Activated T-cell treated with anti-CD3 and anti-CD28 coated beads, Interleukin-2, amount 50 U/mL, for 72 hours (primary cell): ENCODE measurements at regions not wholly inside any gene's neighbourhood (a gene's known extent, or its start where the extent isn't known, plus 50 kb on each side); places are given as distances from the start of the nearest gene placed in this dataset.
A peak's percentile ranks its signal among the peaks of the same experiment; 100 is the strongest.

Experiments used
- ATAC-seq, 2 donors: fragments of 150-1000 bp; cut with Tn5 transposase; replicated peaks in 1 of 2; 2 replicates each; pipeline ENCODE4 v1.10.0; 2021; ENCODE audit warnings: moderate library complexity in 2 of 2, mild to moderate bottlenecking in 1 of 2
- DNase-seq, 2 donors: peaks; one replicate each; pipeline ENCODE4 v3.0.0; 2021 to 2022; ENCODE audit warnings: mixed read lengths in 1 of 2
- H3K27ac Mint-ChIP-seq: one replicate; pipeline ENCODE4 v1.8.0; 2022; ENCODE audit warnings: mild to moderate bottlenecking, moderate library complexity, mixed read lengths
- H3K27me3 Mint-ChIP-seq: one replicate; pipeline ENCODE4 v1.8.0; 2022; ENCODE audit warnings: low read depth, mixed read lengths
- H3K36me3 Mint-ChIP-seq, 2 donors: one replicate each; pipeline ENCODE4 v1.8.0; 2022; ENCODE audit warnings: mixed read lengths in 2 of 2, mild to moderate bottlenecking in 1 of 2; ENCODE audit not compliant: insufficient read depth in 2 of 2
- H3K4me1 Mint-ChIP-seq: one replicate; pipeline ENCODE4 v1.8.0; 2022; ENCODE audit warnings: low read depth, mixed read lengths
- H3K4me3 Mint-ChIP-seq, 2 donors: one replicate each; pipeline ENCODE4 v1.8.0; 2022; ENCODE audit warnings: mild to moderate bottlenecking in 2 of 2, mixed read lengths in 2 of 2, moderate library complexity in 2 of 2
- H3K9me3 Mint-ChIP-seq, 2 donors: one replicate each; pipeline ENCODE4 v1.8.0; 2022; ENCODE audit warnings: mixed read lengths in 2 of 2

DNA sequence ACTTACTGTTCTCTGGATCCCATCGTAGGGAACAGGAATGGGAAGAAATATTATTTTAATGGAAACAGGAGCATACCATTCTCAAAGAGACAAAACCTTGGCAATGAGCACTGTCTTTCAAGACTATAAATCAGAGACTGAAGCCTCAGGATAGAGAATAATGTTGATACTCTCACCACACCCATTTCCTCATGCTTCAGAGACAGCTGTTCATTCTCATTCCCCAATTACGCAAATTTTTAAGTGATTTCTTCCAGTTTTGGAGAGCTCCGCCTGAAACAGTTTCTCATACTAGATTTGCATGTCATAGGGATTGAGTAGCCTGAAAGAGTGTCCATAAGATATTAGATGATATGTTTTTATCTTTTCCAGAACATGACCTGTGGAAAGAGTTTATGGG is 290.5 kb upstream of the RASA1 start:
- Mint-ChIP-seq H3K4me1 (no peaks in the 10 kb centered on the region), H3K4me3 (no peak overlapping the region), H3K36me3 (no peaks in the 10 kb centered on the region), H3K27ac (no peak overlapping the region), H3K9me3 (no peaks in the 10 kb centered on the region), H3K27me3 (peaks cover 15% of the 10 kb centered on the region)
- DNase-seq (no peak), ATAC-seq (no peak)

DNA sequence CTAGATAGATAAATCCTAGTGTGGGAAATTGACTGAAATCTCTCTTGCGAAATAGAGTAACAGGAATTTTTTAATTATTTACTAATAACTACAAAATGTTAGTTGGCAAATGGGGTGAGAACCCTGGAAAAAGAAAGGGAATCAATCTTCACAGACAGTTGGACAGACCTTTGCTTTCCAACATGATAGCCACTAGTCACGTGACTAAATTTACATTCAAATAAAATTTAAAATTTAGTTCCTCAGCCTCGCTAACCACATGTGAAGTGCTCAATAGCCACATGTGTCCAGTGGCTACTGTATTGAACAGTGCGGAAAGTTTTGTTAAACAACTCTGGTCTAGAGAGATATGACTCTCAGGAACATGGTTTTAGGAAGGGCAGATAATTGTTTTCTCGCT is 289.9 kb upstream of the RASA1 start:
- Mint-ChIP-seq H3K4me3 (no peak overlapping the region), H3K36me3 (no peaks in the 10 kb centered on the region), H3K9me3 (no peaks in the 10 kb centered on the region), H3K4me1 (no peaks in the 10 kb centered on the region), H3K27ac (no peak overlapping the region), H3K27me3 (peaks cover 15% of the 10 kb centered on the region)
- ATAC-seq (no peak), DNase-seq (no peak)

DNA sequence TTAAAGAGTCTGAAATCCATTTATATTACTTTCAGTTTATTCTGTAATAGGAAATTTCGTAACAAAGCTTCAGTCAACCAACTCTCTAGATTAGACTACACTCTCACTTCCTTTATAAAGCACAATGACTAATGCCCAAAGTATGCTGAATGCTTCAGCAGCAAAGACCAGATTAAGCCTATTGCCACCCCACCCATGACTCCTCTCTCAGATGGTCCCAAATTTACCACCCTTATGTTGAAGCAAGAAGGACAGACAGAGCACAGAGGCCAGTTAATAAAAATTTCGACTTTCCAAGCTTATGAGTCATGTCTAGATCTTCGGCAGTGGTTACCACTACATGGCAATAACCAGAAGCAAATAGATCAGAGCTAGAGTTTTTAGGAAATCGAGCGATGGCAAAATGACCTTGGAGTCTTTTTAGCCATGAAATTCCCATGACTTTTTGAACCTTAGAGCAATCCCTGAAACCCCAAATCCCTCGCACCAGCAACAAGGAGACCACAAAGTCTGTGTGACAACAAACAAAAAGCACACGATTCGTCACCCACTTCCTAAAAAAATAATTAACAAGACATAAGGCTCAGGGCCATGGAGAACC is 287.8 kb upstream of the RASA1 start:
- Mint-ChIP-seq H3K4me3 (no peak overlapping the region), H3K9me3 (no peaks in the 10 kb centered on the region), H3K4me1 (no peaks in the 10 kb centered on the region), H3K27ac (no peak overlapping the region), H3K36me3 (no peaks in the 10 kb centered on the region), H3K27me3 (peaks cover 10% of the 10 kb centered on the region)
- no peak for DNase-seq
- no peak for ATAC-seq

DNA sequence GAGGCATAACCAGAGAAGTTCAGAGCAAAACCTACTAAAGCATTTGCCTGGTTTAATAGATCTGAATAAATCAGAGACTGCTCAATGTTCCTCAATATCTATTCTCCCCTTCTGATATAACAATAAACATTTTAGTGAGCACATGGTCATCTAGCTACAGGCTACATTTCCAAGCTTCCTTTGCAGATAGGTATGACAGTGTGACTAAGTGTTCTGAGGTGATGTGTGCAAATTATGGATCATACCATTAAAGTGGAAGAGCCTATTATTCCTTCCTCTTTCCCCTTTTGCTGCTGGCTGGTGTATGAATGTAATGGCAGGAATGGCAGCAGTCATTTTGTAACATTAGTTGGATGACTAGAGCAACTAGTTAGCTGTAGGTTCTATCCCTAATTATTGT is 285.8 kb upstream of the RASA1 start:
- Mint-ChIP-seq H3K9me3 (no peaks in the 10 kb centered on the region), H3K27ac (no peak overlapping the region), H3K36me3 (no peaks in the 10 kb centered on the region), H3K27me3 (peaks cover 10% of the 10 kb centered on the region), H3K4me1 (no peaks in the 10 kb centered on the region), H3K4me3 (no peak overlapping the region)
- DNase-seq (no peak), ATAC-seq (no peak)

DNA sequence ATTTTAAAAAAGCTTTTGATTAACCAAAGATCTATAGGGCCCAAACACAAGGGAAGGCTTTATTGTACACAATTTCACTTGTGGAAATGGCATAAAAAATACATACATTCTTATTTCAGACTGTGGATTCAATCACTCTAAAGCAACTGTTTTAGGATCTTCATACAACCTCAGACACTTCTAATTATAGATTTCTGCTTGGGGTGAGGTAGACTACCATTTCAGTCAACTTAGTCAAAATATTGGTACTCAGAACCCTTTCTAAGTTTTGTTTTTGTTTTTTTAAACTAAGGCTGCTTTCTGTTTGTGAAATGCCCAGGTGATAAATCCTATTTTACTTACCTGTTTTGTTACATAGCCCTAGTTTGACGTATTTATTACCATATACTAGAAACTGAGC is 284.5 kb upstream of the RASA1 start:
- ATAC-seq = no peak
- no peaks in the 10 kb centered on the region for H3K4me1 Mint-ChIP-seq

DNA sequence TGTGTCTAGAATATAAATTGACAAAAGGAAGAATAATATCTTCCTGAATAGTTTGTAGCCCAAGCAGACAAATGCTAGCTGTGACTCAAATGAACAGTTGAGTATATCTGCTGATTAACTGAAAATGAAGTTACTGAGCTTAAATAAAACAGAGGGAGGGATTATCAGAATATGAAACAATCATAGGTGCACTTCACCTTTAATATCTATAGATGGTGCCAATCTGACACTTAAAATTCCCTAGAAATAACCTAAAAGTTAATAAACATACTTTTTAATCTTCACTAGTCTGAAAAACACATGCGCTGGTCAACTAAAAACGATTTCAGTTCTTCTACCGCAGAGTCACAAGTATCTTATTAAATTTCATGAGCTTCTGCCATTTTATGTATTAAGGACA is 280.8 kb upstream of the RASA1 start:
- Mint-ChIP-seq H3K4me1 (no peaks in the 10 kb centered on the region), H3K27ac (no peak overlapping the region), H3K27me3 (peaks cover 3% of the 10 kb centered on the region), H3K4me3 (no peak overlapping the region), H3K9me3 (no peaks in the 10 kb centered on the region), H3K36me3 (no peaks in the 10 kb centered on the region)
- DNase-seq = no peak
- ATAC-seq = no peak

More for the DNA sequence above, 284.5 kb upstream of the RASA1 start:
- no peak for DNase-seq
- Mint-ChIP-seq H3K9me3 (no peaks in the 10 kb centered on the region), H3K27me3 (peaks cover 10% of the 10 kb centered on the region), H3K4me3 (no peak overlapping the region), H3K36me3 (no peaks in the 10 kb centered on the region), H3K27ac (no peak overlapping the region)

DNA sequence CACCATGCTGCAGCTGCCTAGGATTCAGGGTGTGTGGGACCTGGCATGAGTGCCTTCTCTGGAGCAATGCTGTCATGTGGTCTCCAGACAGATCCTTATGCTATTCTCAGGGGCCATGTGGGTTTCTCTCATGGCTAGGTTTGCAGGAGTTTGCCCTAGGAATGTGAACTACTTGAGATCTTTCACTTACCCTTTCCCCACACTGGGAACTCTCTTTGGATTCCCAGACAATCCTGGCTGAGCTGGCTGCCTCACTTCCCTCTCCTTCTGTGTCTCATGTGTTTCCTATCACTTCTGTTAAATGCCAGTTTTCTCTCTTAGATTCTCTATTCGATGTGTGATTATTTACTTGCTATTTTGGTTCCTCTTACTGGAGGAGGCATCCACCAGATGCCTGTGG is 270.2 kb upstream of the RASA1 start:
- H3K27ac Mint-ChIP-seq = no peak overlapping the region
- H3K27me3 Mint-ChIP-seq = peaks cover 6% of the 10 kb centered on the region
- no peak for ATAC-seq
- H3K4me1 Mint-ChIP-seq = no peaks in the 10 kb centered on the region
- DNase-seq = no peak
- H3K9me3 Mint-ChIP-seq = peaks cover 0 to 2% of the 10 kb centered on the region in 2 donors
- H3K4me3 Mint-ChIP-seq = no peak overlapping the region
- H3K36me3 Mint-ChIP-seq = no peaks in the 10 kb centered on the region

DNA sequence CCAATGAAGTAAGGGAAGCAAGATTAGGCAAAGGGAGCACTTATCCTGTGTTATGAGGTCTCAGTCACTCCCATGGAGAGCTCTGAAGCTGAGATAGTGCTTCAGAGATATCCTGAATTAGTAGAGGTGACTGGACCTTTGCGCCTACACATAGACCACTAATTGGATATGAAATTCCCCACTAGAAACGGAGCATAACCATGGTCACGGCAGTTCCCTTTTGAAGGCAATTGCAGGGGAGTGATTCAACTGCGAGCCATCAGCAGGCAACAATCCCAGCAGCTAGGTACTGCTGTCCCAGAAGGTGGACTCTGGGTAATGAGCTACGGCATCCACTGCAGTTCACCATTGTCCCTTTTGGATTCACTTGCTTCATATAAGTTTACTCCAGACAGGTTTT is 267.7 kb upstream of the RASA1 start:
- no peak overlapping the region for H3K4me3 Mint-ChIP-seq
- H3K36me3 Mint-ChIP-seq = no peaks in the 10 kb centered on the region
- H3K9me3 Mint-ChIP-seq = peaks cover 0 to 2% of the 10 kb centered on the region in 2 donors
- no peak for DNase-seq
- peaks cover 6% of the 10 kb centered on the region for H3K27me3 Mint-ChIP-seq
- no peak for ATAC-seq
- H3K27ac Mint-ChIP-seq = no peak overlapping the region
- no peaks in the 10 kb centered on the region for H3K4me1 Mint-ChIP-seq

DNA sequence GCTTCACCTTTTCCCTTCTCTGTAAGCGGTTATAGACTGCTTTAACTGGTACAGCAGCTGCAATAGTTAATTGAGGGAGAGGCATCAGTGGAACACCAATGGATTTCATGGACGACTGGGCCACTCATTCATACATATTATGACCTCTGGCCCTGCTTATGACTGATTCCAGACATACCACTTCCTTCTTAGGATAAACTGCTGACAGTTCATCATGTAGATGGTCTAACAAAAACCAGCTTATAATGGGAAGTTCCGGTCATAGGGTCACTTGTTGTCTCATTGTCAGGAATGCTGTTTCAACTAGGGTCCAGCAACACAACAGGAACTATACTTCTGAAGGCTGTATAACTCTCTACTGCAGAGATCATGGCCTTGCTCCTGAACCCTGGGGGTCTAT is 265.2 kb upstream of the RASA1 start:
- peaks cover 6% of the 10 kb centered on the region for H3K27me3 Mint-ChIP-seq
- H3K4me1 Mint-ChIP-seq = no peaks in the 10 kb centered on the region
- no peaks in the 10 kb centered on the region for H3K9me3 Mint-ChIP-seq
- H3K27ac Mint-ChIP-seq = no peak overlapping the region
- ATAC-seq (no peak), DNase-seq (no peak)
- no peaks in the 10 kb centered on the region for H3K36me3 Mint-ChIP-seq
- no peak overlapping the region for H3K4me3 Mint-ChIP-seq

DNA sequence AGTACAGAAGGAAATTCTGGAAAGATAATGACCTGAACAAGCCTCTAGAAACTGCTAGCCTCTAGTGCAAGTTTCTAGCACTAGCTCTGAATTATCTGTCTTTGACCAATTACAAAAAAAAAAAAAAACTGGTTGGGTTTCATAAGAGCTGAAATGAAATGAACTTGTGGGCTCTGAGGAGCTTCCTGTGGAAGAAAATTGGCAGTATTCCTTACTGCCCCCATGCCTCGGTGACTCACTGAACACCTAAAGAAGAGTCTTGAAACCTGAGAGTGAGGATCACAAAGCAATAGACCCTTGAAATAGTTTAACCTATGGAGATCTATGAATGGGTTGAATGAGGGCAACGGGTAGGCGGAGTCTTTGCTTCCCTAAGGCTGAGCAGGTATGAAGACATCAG is 263.6 kb upstream of the RASA1 start:
- ATAC-seq (no peak), DNase-seq (no peak)
- Mint-ChIP-seq H3K27ac (no peak overlapping the region), H3K4me1 (no peaks in the 10 kb centered on the region), H3K4me3 (no peak overlapping the region), H3K9me3 (no peaks in the 10 kb centered on the region), H3K36me3 (no peaks in the 10 kb centered on the region), H3K27me3 (no peaks in the 10 kb centered on the region)

DNA sequence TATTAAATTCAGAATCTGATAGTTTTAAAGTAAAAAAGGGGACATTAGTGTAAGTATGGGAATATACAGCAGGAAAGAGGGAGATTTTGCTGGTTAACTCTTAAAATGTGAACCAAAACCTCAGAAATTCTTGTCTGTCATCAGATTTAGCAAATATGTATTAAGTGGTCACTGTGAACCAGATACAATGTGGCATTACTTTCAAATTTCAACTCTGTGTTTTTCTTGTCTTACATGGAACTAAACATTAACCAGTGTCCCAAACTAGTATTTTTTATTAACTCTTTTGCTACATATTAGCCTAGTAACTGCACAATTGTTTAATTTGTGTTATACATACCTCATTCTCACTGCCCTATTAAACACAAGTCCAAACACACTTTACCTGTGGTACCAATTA is 259.9 kb upstream of the RASA1 start:
- H3K9me3 Mint-ChIP-seq = no peaks in the 10 kb centered on the region
- no peaks in the 10 kb centered on the region for H3K4me1 Mint-ChIP-seq
- no peaks in the 10 kb centered on the region for H3K27me3 Mint-ChIP-seq
- DNase-seq = no peak
- ATAC-seq = no peak
- H3K36me3 Mint-ChIP-seq = no peaks in the 10 kb centered on the region
- no peak overlapping the region for H3K4me3 Mint-ChIP-seq
- H3K27ac Mint-ChIP-seq = no peak overlapping the region

DNA sequence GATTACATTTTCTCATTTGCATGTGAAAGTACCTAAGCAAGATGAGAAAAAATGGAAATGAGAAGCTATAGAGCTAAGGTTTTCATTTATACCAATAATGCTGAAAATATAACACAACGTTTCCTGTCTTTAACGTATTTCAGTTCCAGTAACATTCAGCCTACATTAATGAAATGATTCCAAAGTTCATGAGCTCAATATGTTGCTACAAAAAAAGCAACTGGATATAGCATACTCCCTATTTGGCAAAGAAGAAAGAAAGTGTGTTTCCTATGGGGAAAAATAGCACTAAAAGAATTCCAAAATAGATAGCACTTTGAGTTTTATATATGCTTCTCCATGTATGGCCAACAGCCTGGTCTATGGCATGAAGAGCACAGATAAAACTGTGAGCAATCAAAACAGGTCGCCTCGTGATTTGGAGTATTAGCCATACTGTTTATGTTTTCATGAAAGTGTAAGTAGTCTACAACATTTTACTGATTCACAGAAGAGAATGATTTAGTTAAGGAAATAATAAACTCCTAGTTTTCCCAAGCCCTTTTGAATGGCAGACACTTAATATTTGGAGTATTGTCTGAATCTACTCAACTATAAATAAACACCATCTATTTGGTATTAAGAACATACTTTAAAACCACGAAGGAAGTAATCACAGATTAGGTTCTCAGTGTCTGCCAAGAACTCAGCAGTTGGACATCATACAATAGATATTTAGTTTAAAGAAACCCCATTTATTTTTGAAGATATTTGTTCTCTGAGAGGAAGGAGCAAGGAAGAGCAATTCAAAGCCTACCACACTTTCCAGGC is 258.7 kb upstream of the RASA1 start:
- DNase-seq (no peak), ATAC-seq (no peak)
- Mint-ChIP-seq H3K27me3 (no peaks in the 10 kb centered on the region), H3K9me3 (no peaks in the 10 kb centered on the region), H3K4me1 (no peaks in the 10 kb centered on the region), H3K36me3 (no peaks in the 10 kb centered on the region), H3K4me3 (no peak overlapping the region), H3K27ac (no peak overlapping the region)

DNA sequence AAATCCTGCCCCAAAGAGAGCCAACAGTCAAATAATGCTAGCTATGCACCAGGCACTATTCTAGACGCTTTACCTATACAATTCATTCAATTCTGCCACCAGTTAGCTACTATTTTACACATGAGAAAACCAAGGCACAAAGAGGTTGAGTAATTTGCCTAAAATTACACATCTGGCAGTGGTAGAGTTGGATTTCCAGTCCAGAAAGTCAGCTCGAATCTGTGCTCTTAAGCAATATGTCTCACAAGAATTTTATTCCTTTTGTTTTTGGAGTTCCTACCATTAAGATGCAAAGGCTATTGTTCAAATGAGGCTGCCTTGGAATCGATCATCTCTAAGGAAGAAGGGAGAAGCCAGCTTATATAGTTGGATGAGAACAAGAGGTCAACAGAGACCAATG is 256.9 kb upstream of the RASA1 start:
- H3K9me3 Mint-ChIP-seq = no peaks in the 10 kb centered on the region
- DNase-seq (no peak), ATAC-seq (no peak)
- no peak overlapping the region for H3K27ac Mint-ChIP-seq
- no peaks in the 10 kb centered on the region for H3K27me3 Mint-ChIP-seq
- no peaks in the 10 kb centered on the region for H3K36me3 Mint-ChIP-seq
- no peaks in the 10 kb centered on the region for H3K4me1 Mint-ChIP-seq
- no peak overlapping the region for H3K4me3 Mint-ChIP-seq

DNA sequence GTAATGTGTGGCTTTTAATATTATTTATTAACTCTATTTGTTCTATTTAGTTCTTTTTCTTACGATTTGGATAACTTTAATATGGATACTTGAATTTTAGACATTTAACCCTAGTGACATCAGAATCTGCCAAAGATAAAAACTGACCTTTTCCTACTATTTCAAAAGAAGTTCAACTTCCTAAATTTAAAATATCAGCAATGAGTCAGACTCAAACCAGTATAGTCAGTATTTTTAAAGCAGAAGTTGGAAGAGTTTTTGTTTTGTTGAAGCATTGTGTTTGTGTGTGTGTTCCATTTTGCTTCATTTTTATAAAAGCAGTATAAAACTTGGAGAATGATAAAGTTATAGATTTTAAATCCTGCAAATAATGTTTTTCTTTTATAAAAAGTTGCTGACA is 251.8 kb upstream of the RASA1 start:
- H3K27me3 Mint-ChIP-seq = no peaks in the 10 kb centered on the region
- H3K27ac Mint-ChIP-seq = peak overlapping the region; percentile 57
- H3K9me3 Mint-ChIP-seq = no peaks in the 10 kb centered on the region
- no peak overlapping the region for H3K4me3 Mint-ChIP-seq
- H3K36me3 Mint-ChIP-seq = no peaks in the 10 kb centered on the region
- H3K4me1 Mint-ChIP-seq = peaks cover 8% of the 10 kb centered on the region
- DNase-seq = no peak
- no peak for ATAC-seq
